AG04449 (cell line): ENCODE measurements at regions not wholly inside any gene's neighbourhood (a gene's known extent, or its start where the extent isn't known, plus 50 kb on each side); places are given as distances from the start of the nearest gene placed in this dataset.

ENCODE experiments used
- CTCF ChIA-PET: fragments of 350-600 bp; formaldehyde crosslinking; extraction: SDS; loops from one replicate; lab custom pipeline; 2021; ENCODE audit warnings: antibody characterized with exemption; lab: Yijun Ruan, JAX
- POLR2A ChIA-PET: fragments of 400-600, 350-600 bp; formaldehyde crosslinking; extraction: SDS; loops from one replicate; lab custom pipeline; 2020; ENCODE audit warnings: antibody characterized with exemption, inconsistent platforms; lab: Yijun Ruan, JAX
- DNase-seq: peaks from one replicate; pipeline ENCODE4 v3.0.0-alpha.2; 2010; ENCODE audit warnings: low read depth, low spot score
- H3K4me3 ChIP-seq: 2 replicates; pipeline ENCODE4 v1.5.1; 2011; ENCODE audit warnings: low read depth, mild to moderate bottlenecking, control low read depth, low read length
- TF ChIP-seq, protein P1 (sequence below): IDR thresholded peaks from one replicate; pipeline ENCODE4 v1.5.1; 2011; ENCODE audit warnings: mild to moderate bottlenecking, moderate library complexity, low read length, control low read depth, inconsistent platforms; ENCODE audit not compliant: insufficient read depth; ENCODE audit errors: missing control alignments

GRCh38 chr18:10036479-10036878 lies 122.7 kb downstream of the VAPA start:
- POLR2A ChIA-PET, result no interaction called here
- DNase-seq, result no peak
- CTCF ChIA-PET, result interaction anchor here (0.8 to 1.4 kb wide), 5 partner anchors 16 to 482 kb away, joined by 3 to 4 read pairs (median 3); no protein-coding TSS in a partner anchor
- TF ChIP-seq, protein P1, sequence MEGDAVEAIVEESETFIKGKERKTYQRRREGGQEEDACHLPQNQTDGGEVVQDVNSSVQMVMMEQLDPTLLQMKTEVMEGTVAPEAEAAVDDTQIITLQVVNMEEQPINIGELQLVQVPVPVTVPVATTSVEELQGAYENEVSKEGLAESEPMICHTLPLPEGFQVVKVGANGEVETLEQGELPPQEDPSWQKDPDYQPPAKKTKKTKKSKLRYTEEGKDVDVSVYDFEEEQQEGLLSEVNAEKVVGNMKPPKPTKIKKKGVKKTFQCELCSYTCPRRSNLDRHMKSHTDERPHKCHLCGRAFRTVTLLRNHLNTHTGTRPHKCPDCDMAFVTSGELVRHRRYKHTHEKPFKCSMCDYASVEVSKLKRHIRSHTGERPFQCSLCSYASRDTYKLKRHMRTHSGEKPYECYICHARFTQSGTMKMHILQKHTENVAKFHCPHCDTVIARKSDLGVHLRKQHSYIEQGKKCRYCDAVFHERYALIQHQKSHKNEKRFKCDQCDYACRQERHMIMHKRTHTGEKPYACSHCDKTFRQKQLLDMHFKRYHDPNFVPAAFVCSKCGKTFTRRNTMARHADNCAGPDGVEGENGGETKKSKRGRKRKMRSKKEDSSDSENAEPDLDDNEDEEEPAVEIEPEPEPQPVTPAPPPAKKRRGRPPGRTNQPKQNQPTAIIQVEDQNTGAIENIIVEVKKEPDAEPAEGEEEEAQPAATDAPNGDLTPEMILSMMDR, result no peak
- no peak overlapping the region for H3K4me3 ChIP-seq

GRCh38 chr18:10037181-10037580 lies 123.4 kb downstream of the VAPA start:
- H3K4me3 ChIP-seq, result no peak overlapping the region
- TF ChIP-seq, protein P1, result no peak
- no peak for DNase-seq
- CTCF ChIA-PET, result interaction anchor here (1.3 to 1.4 kb wide), 2 partner anchors 31 to 481 kb away, joined by 3 to 4 read pairs; no protein-coding TSS in a partner anchor
- POLR2A ChIA-PET, result no interaction called here

GRCh38 chr18:10038268-10038667 lies 124.5 kb downstream of the VAPA start:
- H3K4me3 ChIP-seq, result no peak overlapping the region
- TF ChIP-seq, protein P1, result no peak
- DNase-seq, result no peak
- CTCF ChIA-PET, result no interaction called here
- POLR2A ChIA-PET, result no interaction called here

- TF ChIP-seq, protein P1, result no peak
- ChIA-PET POLR2A (interaction anchor here (1.1 kb wide), 1 partner anchor 24 kb away, joined by 3 read pairs; no protein-coding TSS in a partner anchor), CTCF (interaction anchor here (0.7 to 1.6 kb wide), 5 partner anchors 10 to 480 kb away, joined by 3 to 5 read pairs (median 3); no protein-coding TSS in a partner anchor)
Observed at GRCh38 chr18:10040287-10041011, 126.6 kb downstream of the VAPA start.

DNA sequence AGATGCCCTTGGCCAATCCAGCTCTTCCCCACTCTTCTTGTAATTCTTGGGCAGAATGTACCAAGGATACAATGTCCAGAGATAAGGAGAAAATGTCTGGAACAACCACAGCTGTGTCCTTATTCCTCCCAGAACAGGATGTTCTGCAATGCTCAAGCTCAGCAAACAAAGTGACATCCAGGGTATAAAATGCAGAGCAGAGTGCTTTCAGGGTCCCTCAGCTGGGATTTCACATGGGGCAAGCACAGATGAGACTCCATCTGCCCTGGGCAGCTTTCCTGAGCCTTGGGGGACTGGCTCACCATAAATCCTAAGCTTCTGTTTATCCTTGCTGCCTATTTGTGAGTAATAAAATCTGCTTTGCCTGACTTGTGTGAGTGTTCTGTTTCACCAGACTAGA lies 127.4 kb downstream of the VAPA start:
- no peak for DNase-seq
- CTCF ChIA-PET, result interaction anchor here (0.7 to 1.6 kb wide), 4 partner anchors 15 to 479 kb away, joined by 3 to 5 read pairs (median 4); no protein-coding TSS in a partner anchor
- POLR2A ChIA-PET, result interaction anchor here (0.6 to 1.1 kb wide), 2 partner anchors 11 to 25 kb away, joined by 3 to 4 read pairs; no protein-coding TSS in a partner anchor
- no peak overlapping the region for H3K4me3 ChIP-seq
- TF ChIP-seq, protein P1, result no peak

More at GRCh38 chr18:10040287-10041011, 126.6 kb downstream of the VAPA start:
- no peak overlapping the region for H3K4me3 ChIP-seq
- DNase-seq, result no peak

DNA sequence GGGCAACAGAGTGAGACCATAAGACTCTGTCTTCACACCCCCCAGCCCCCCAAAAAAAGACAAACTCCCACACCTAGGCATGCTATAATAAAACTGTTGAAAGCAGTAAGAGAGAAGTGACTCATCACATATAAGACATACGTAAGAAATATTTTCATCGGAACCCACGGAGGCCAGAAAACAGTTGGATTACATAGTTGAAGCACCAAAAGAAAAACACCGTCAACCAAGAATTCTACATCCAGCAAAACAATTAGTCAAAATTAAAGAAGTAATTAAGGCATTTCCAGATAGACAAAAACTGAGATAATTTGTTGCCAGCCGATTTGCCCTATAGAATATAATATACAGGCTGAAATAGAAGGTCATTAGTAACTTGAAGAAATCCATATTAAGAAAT lies 128.7 kb downstream of the VAPA start:
- ChIA-PET POLR2A (no interaction called here), CTCF (interaction anchor here (1.9 kb wide), 1 partner anchor 10 kb away, joined by 4 read pairs; no protein-coding TSS in a partner anchor)
- TF ChIP-seq, protein P1, result no peak
- no peak overlapping the region for H3K4me3 ChIP-seq
- DNase-seq, result no peak
